ENCODE measurements at regions not wholly inside any gene's neighbourhood (a gene's known extent, or its start where the extent isn't known, plus 50 kb on each side); places are given as distances from the start of the nearest gene placed in this dataset.
"Not testable (repeated sequence)": the region's sequence is repeated elsewhere in the genome, so short reads cannot be mapped to it uniquely, and the experiment has no call there.

- no peak for DNase-seq (ENCODE audit: low read depth)
These were observed 573.4 kb upstream of the RAG2 start for GRCh38 chr11:37171451-37171850.

- DNase-seq (ENCODE audit: low read depth) = no peak
These were observed 572.3 kb upstream of the RAG2 start for GRCh38 chr11:37170311-37170710.

GRCh38 chr11:37145434-37145833 lies 547.4 kb upstream of the RAG2 start:
- not testable (repeated sequence) for DNase-seq (ENCODE audit: low read depth)

DNA sequence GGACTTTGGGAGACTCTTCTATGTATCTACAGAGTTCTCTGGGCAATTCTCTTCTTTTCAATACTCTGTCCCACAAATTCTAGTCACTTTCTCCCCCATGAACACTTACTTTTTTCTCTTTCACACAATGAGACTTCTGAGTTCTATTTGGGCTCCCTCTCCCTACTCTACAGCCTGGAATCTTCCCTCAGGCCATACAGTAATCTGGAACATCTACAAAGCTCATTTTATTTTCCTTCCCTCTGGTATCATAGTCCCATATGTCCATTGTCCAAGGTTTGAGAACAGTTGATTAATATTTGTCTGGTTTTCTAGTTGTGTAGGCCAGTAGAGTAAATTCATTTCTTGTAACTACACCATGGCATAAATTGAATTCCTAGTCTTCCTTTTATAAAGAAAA lies 544.6 kb upstream of the RAG2 start:
- no peak for DNase-seq (ENCODE audit: low read depth)

GRCh38 chr11:37141707-37142106 lies 543.7 kb upstream of the RAG2 start:
- DNase-seq (ENCODE audit: low read depth) = no peak

DNA sequence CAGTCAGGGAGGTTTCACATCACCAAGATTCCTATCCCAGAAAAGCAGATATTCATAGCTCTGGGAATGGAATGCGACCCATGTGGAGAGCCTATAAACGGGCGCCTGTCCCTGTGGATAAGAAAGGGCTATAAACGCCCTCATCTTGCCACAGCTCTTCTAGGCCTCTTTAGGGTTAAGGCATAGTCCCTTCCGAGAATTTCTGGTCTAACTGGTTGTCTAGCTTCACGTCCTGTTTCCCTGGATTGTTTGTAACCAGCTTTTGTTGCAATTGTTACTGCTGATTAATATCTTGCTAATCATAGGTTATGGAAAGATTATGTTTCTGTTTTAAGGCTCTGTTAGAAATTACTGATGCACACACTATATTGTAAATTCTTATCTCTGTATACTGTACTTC lies 537.6 kb upstream of the RAG2 start:
- not testable (repeated sequence) for DNase-seq (ENCODE audit: low read depth)

GRCh38 chr11:37134637-37135036 lies 536.6 kb upstream of the RAG2 start:
- DNase-seq (ENCODE audit: low read depth) = no peak

GRCh38 chr11:37124384-37124783 lies 526.3 kb upstream of the RAG2 start:
- no peak for DNase-seq (ENCODE audit: low read depth)

GRCh38 chr11:37115963-37116362 lies 517.9 kb upstream of the RAG2 start:
- DNase-seq (ENCODE audit: low read depth) = no peak

GRCh38 chr11:37110385-37110784 lies 512.3 kb upstream of the RAG2 start:
- DNase-seq (ENCODE audit: low read depth) = no peak

GRCh38 chr11:37109286-37109585 lies 511.2 kb upstream of the RAG2 start:
- DNase-seq (ENCODE audit: low read depth) = no peak

DNA sequence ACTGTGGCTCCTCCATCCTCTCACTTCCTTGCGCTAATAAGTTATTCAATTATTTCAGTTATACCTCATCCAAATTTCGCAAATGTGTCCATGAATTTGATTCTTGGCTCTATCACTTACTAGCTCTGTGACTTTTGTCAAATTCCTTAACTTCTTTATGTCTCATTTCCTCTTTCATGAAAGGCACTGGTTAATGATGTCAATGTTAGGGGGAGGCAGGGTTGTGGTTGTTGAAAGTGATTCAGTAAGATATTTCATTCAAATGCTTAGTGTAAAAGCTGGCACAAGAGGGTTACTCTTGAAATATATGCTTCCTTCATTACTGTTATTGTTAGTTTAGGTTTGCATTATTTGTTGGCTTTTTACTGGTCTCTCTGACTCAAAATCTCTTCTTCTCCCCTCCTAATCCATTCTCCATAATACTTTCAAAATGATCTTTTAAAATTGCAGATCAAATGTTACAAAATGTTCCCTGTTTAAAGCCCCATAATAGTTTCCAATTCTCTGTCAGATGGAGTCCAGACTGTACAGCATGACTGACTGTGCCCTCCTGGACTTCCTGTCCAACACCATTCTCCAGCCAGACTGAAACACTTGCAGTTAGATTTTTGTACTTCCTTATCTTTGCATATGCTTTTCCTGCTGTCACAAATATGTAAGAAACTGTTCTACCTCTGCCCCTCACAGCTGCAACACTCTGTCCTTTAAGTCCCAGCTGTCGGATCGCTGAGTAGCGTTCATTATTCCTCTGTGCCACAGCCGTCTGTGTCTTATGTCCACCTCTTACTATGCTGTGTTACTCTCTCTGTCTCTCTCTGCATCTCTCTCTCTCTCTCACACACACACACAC lies 510.6 kb upstream of the RAG2 start:
- DNase-seq (ENCODE audit: low read depth) = no peak

GRCh38 chr11:37107831-37108230 lies 509.8 kb upstream of the RAG2 start:
- no peak for DNase-seq (ENCODE audit: low read depth)

- no peak for DNase-seq (ENCODE audit: low read depth)
These were observed 509.4 kb upstream of the RAG2 start for GRCh38 chr11:37107415-37107814.

DNA sequence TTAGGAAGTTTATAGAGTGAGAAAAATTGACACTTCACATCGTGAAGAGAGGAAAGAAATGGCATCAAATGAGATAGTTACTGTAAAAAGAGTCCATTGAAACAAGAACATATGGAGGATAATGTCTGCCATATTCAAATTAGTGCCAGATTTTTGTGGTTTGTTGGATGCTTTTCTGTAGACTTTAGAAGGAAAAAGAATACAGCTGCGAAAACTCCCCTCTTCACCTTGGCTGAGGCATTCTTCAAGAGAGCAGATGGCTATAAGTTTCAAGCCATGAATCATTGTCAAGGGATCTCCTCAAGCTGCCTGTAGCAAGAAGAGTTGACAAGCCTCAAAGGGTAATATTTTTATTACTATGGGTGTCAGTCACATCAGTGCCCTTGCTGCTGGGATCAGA lies 507.4 kb upstream of the RAG2 start:
- DNase-seq (ENCODE audit: low read depth) = no peak

GRCh38 chr11:37104380-37104779 lies 506.3 kb upstream of the RAG2 start:
- DNase-seq (ENCODE audit: low read depth) = no peak

GRCh38 chr11:37100008-37100407 lies 502.0 kb upstream of the RAG2 start:
- DNase-seq (ENCODE audit: low read depth) = no peak

DNA sequence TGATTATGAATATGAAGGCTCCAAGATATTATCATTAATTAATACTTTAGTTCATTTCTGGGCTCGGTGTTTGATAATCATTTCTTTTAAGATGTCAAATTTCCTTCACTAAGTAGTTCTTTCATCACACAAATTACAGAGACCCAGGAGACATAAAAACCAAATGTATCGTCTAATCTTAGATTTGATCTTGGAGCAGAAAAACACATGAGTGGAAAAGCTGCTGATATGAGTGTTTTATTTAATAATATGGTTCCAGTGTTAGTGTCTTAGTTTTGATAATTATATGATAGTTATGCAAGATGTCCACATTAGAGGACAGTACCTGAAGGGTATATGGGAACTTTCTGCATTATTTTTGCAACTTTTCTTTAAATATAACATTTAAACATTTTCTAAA lies 494.5 kb upstream of the RAG2 start:
- no peak for DNase-seq (ENCODE audit: low read depth)

- no peak for DNase-seq (ENCODE audit: low read depth)
These were observed 491.4 kb upstream of the RAG2 start for GRCh38 chr11:37089439-37089838.

DNA sequence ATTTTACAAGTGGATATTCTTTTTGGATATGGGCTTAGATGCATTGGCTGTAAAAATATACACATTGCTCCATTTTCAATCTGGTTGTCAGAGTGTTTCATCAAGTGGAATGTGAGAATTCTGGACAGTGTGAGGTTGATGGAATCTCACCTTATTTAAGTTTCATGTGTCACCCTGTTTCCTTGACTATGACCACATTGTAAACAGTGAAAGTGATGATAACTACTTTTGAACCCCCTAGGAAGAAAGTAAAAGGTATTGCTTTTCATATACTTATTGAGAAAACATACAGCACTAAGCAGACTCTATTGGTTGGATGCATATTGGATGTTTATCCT lies 490.5 kb upstream of the RAG2 start:
- no peak for DNase-seq (ENCODE audit: low read depth)

DNA sequence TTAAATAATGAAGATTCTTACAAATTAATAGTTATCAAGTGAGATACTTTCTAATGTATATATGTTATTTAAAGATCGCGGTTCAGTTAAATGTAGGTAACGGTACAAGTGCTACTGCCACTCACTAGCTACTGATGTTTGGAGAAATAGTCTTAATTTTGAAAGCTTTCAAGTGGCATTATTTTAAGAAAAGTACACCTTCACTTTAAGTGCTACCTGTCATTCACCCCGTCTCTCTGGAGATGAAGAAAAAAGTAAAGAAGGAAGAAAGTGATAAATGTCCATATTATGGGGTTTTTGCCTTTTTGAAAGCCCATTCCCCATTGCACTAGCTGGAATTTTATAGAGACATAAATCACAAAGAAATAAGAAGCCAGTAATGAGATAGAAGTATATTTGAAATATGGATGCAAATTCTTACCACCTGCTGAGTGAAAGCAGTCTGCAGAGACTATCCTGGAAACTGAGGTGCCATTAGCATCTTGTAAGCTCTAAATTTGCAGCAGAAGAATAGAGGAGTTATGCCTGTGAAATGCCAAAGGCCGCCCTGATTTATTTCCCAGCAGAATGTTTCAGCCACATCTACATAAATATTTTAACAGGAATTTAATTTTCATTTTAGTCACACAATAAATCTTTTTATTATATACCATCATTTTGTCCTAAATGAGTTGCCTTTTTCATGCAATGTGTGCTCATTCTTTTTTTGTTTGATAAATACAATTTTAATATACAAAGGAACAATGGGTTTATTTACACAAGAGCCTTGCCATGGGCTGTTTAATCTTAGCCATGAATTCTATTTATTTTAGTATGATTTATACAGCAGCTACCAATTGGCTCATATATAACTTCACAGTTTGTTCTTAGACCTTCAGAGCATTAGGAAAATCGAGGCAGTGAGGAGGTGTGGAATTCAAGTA lies 489.9 kb upstream of the RAG2 start:
- no peak for DNase-seq (ENCODE audit: low read depth)

DNA sequence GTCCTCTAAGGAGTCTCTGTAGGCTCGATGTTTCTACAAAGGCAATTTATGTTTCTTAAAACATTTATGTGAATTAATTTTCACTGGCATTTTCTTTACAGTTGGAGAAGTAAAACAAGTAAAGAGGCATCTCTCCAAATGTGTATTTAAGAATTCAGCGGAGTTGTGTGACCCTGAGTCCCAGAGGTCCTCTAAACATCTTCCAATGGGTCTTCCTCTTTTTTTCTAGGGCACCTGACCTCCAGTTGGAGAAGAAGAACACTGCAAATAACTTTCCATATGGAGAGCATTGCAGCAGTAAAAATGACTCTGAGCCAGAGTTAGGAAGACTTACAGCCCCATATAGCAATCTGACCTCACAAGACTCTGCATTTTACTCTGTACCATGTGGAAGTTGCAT lies 480.5 kb upstream of the RAG2 start:
- no peak for DNase-seq (ENCODE audit: low read depth)

- DNase-seq (ENCODE audit: low read depth) = no peak
These were observed 478.8 kb upstream of the RAG2 start for GRCh38 chr11:37076866-37077265.

Measured in EH (cell line).